Stomach smooth muscle (tissue), 2 donors: ENCODE measurements at regions not wholly inside any gene's neighbourhood (a gene's known extent, or its start where the extent isn't known, plus 50 kb on each side); places are given as distances from the start of the nearest gene placed in this dataset.
"Not testable (repeated sequence)": the region's sequence is repeated elsewhere in the genome, so short reads cannot be mapped to it uniquely, and the experiment has no call there.

Source experiments
- H3K27ac ChIP-seq: one replicate; pipeline ENCODE4 v1.7.0; 2013; ENCODE audit warnings: mild to moderate bottlenecking, low read length, inconsistent platforms
- H3K27me3 ChIP-seq, 2 donors: one replicate each; pipeline ENCODE4 v1.7.0; 2013; ENCODE audit warnings: low read length in 2 of 2; ENCODE audit not compliant: insufficient read depth in 2 of 2, control insufficient read depth in 1 of 2
- H3K36me3 ChIP-seq, 2 donors: one replicate each; pipeline ENCODE4 v1.7.0; 2013; ENCODE audit warnings: low read length in 2 of 2; ENCODE audit not compliant: control insufficient read depth in 2 of 2, insufficient read depth in 2 of 2
- H3K4me1 ChIP-seq: one replicate; pipeline ENCODE4 v1.7.0; 2013; ENCODE audit warnings: low read length; ENCODE audit not compliant: control insufficient read depth, insufficient read depth
- H3K4me3 ChIP-seq, 2 donors: one replicate each; pipeline ENCODE4 v1.7.0; 2013; ENCODE audit warnings: low read length in 2 of 2
- H3K9ac ChIP-seq, 2 donors: one replicate each; pipeline ENCODE4 v1.7.0; 2013; ENCODE audit warnings: low read length in 2 of 2, mild to moderate bottlenecking in 1 of 2
- H3K9me3 ChIP-seq, 2 donors: one replicate each; pipeline ENCODE4 v1.7.0; 2013; ENCODE audit warnings: low read length in 2 of 2; ENCODE audit not compliant: control insufficient read depth in 2 of 2
- donor health status: healthy.
- donor health status: Pancreatic carcinoma.

- H3K36me3 ChIP-seq, H3K27ac ChIP-seq, H3K4me1 ChIP-seq, H3K27me3 ChIP-seq, H3K9ac ChIP-seq, H3K4me3 ChIP-seq, H3K9me3 ChIP-seq: not testable (repeated sequence)
These were observed 1319.6 kb downstream of the RPIA start for GRCh38 chr2:90011101-90011443.

- H3K27me3 ChIP-seq, H3K36me3 ChIP-seq, H3K27ac ChIP-seq, H3K9me3 ChIP-seq, H3K4me3 ChIP-seq, H3K9ac ChIP-seq, H3K4me1 ChIP-seq: not testable (repeated sequence)
These were observed 1328.4 kb downstream of the RPIA start for GRCh38 chr2:90019908-90020307.

GRCh38 chr2:90021234-90021633 lies 1329.8 kb downstream of the RPIA start:
- not testable (repeated sequence) for H3K9me3 ChIP-seq, H3K9ac ChIP-seq, H3K4me1 ChIP-seq, H3K27ac ChIP-seq, H3K36me3 ChIP-seq, H3K4me3 ChIP-seq, H3K27me3 ChIP-seq

- not testable (repeated sequence) for H3K4me3 ChIP-seq, H3K27me3 ChIP-seq, H3K4me1 ChIP-seq, H3K27ac ChIP-seq, H3K36me3 ChIP-seq, H3K9ac ChIP-seq, H3K9me3 ChIP-seq
These were observed 1335.8 kb downstream of the RPIA start for GRCh38 chr2:90027231-90027643.

- H3K27me3 ChIP-seq, H3K36me3 ChIP-seq: not testable (repeated sequence)
These were observed 1337.1 kb downstream of the RPIA start for GRCh38 chr2:90028381-90029079.

GRCh38 chr2:90029080-90029428 lies 1337.6 kb downstream of the RPIA start:
- H3K4me1 ChIP-seq, H3K27ac ChIP-seq, H3K9me3 ChIP-seq, H3K4me3 ChIP-seq, H3K27me3 ChIP-seq, H3K36me3 ChIP-seq, H3K9ac ChIP-seq: not testable (repeated sequence)

More at GRCh38 chr2:90028381-90029079, 1337.1 kb downstream of the RPIA start:
- H3K9ac ChIP-seq, H3K4me3 ChIP-seq, H3K9me3 ChIP-seq, H3K4me1 ChIP-seq, H3K27ac ChIP-seq: not testable (repeated sequence)

GRCh38 chr2:90032269-90032668 lies 1340.8 kb downstream of the RPIA start:
- not testable (repeated sequence) for H3K9ac ChIP-seq, H3K9me3 ChIP-seq, H3K27me3 ChIP-seq, H3K27ac ChIP-seq, H3K36me3 ChIP-seq, H3K4me1 ChIP-seq, H3K4me3 ChIP-seq

- not testable (repeated sequence) for H3K27ac ChIP-seq, H3K36me3 ChIP-seq, H3K4me1 ChIP-seq, H3K9ac ChIP-seq, H3K4me3 ChIP-seq, H3K9me3 ChIP-seq, H3K27me3 ChIP-seq
These were observed 1344.9 kb downstream of the RPIA start for GRCh38 chr2:90036335-90036734.

- H3K36me3 ChIP-seq, H3K4me3 ChIP-seq, H3K27me3 ChIP-seq, H3K9me3 ChIP-seq, H3K9ac ChIP-seq, H3K27ac ChIP-seq, H3K4me1 ChIP-seq: not testable (repeated sequence)
These were observed 1347.6 kb downstream of the RPIA start for GRCh38 chr2:90039093-90039492.

GRCh38 chr2:90047776-90048175 lies 1356.3 kb downstream of the RPIA start:
- not testable (repeated sequence) for H3K9ac ChIP-seq, H3K9me3 ChIP-seq, H3K4me1 ChIP-seq, H3K4me3 ChIP-seq, H3K27ac ChIP-seq, H3K27me3 ChIP-seq, H3K36me3 ChIP-seq

GRCh38 chr2:90052113-90052631 lies 1360.7 kb downstream of the RPIA start:
- H3K9me3 ChIP-seq, H3K4me1 ChIP-seq, H3K9ac ChIP-seq, H3K4me3 ChIP-seq, H3K27ac ChIP-seq, H3K27me3 ChIP-seq, H3K36me3 ChIP-seq: not testable (repeated sequence)
